CD14-positive monocyte (primary cell): ENCODE measurements at regions not wholly inside any gene's neighbourhood (a gene's known extent, or its start where the extent isn't known, plus 50 kb on each side); places are given as distances from the start of the nearest gene placed in this dataset.

ENCODE experiments used
- DNase-seq, 3 donors: peaks; one replicate each; pipeline ENCODE4 v3.0.0-alpha.2; 2011 to 2022
- H2AFZ ChIP-seq: 2 replicates; pipeline ENCODE4 v1.6.0; 2012; ENCODE audit warnings: mild to moderate bottlenecking, low read depth, low read length, inconsistent platforms; ENCODE audit not compliant: insufficient read depth, poor library complexity, severe bottlenecking
- H3K27ac ChIP-seq, 2 donors: 1 replicate in 1 of 2; 2 replicates in 1 of 2; pipeline ENCODE4 v1.5.1; 2012 to 2013; ENCODE audit warnings: low read length in 2 of 2, control low read depth in 1 of 2, inconsistent platforms in 1 of 2, low read depth in 1 of 2, mild to moderate bottlenecking in 1 of 2
- H3K27me3 ChIP-seq, 2 donors: one replicate each; pipeline versions ENCODE4 v1.6.0 to v1.6.1; 2011 to 2013; ENCODE audit warnings: low read length in 2 of 2; ENCODE audit not compliant: control insufficient read depth in 2 of 2, insufficient read depth in 2 of 2
- H3K36me3 ChIP-seq, 2 donors: replicated peaks in 1 of 2; 1 replicate in 1 of 2; 2 replicates in 1 of 2; pipeline versions ENCODE4 v1.5.1 to v1.6.1; 2012 to 2013; ENCODE audit warnings: low read length in 2 of 2, control low read depth in 1 of 2, inconsistent platforms in 1 of 2, mild to moderate bottlenecking in 1 of 2; ENCODE audit not compliant: insufficient read depth in 2 of 2, control insufficient read depth in 1 of 2
- H3K4me1 ChIP-seq, 2 donors: 1 replicate in 1 of 2; 2 replicates in 1 of 2; pipeline versions ENCODE4 v1.5.1 to v1.6.1; 2012 to 2013; ENCODE audit warnings: low read length in 2 of 2, control low read depth in 1 of 2, inconsistent platforms in 1 of 2, mild to moderate bottlenecking in 1 of 2, moderate library complexity in 1 of 2; ENCODE audit not compliant: insufficient read depth in 2 of 2, control insufficient read depth in 1 of 2
- H3K4me2 ChIP-seq: replicated peaks from 2 replicates; pipeline ENCODE3; 2012; ENCODE audit warnings: low read length, moderate library complexity, mild to moderate bottlenecking; ENCODE audit not compliant: poor library complexity, severe bottlenecking; ENCODE audit errors: extremely low read depth
- H3K4me3 ChIP-seq, 3 experiments: fragments of 200-600 bp in 1 of 3; sonication (generic) in 1 of 3; replicated peaks in 1 of 3; 1 replicate in 2 of 3; 2 replicates in 1 of 3; pipeline ENCODE4 v1.5.1; 2011 to 2013; ENCODE audit warnings: low read length in 3 of 3, mild to moderate bottlenecking in 3 of 3, control low read depth in 2 of 3, low read depth in 2 of 3, inconsistent platforms in 1 of 3, moderate library complexity in 1 of 3
- H3K79me2 ChIP-seq: 2 replicates; pipeline ENCODE4 v1.6.0; 2012; ENCODE audit warnings: mild to moderate bottlenecking, control low read depth, inconsistent platforms, low read length, moderate library complexity; ENCODE audit not compliant: insufficient read depth
- H3K9ac ChIP-seq: 2 replicates; pipeline ENCODE4 v1.6.0; 2017; ENCODE audit warnings: low read length, mild to moderate bottlenecking; ENCODE audit not compliant: insufficient read depth, poor library complexity, severe bottlenecking
- H3K9me3 ChIP-seq, 2 donors: replicated peaks in 1 of 2; 1 replicate in 1 of 2; 2 replicates in 1 of 2; pipeline versions ENCODE4 v1.5.1 to v1.6.1; 2012 to 2013; ENCODE audit warnings: low read length in 2 of 2, control low read depth in 1 of 2; ENCODE audit not compliant: control insufficient read depth in 1 of 2, insufficient read depth in 1 of 2
- H4K20me1 ChIP-seq: 2 replicates; pipeline ENCODE4 v1.6.0; 2012; ENCODE audit warnings: mild to moderate bottlenecking, low read length, control low read depth, moderate library complexity; ENCODE audit not compliant: insufficient read depth
- H3K27ac Mint-ChIP-seq, 7 donors: one replicate each; pipeline ENCODE4 v1.8.0; 2020; ENCODE audit warnings: mild to moderate bottlenecking in 7 of 7, mixed read lengths in 7 of 7, moderate library complexity in 6 of 7, inconsistent platforms in 2 of 7
- H3K27me3 Mint-ChIP-seq, 3 donors: one replicate each; pipeline ENCODE4 v1.8.0; 2021 to 2022; ENCODE audit warnings: low read depth in 3 of 3, mild to moderate bottlenecking in 3 of 3, mixed read lengths in 3 of 3, moderate library complexity in 3 of 3, inconsistent platforms in 1 of 3
- H3K36me3 Mint-ChIP-seq, 2 donors: one replicate each; pipeline ENCODE4 v1.8.0; 2020; ENCODE audit warnings: mixed read lengths in 2 of 2, inconsistent platforms in 1 of 2, mild to moderate bottlenecking in 1 of 2
- H3K4me1 Mint-ChIP-seq: one replicate; pipeline ENCODE4 v1.8.0; 2020; ENCODE audit warnings: mild to moderate bottlenecking, mixed read lengths
- H3K4me3 Mint-ChIP-seq, 2 donors: one replicate each; pipeline ENCODE4 v1.8.0; 2020; ENCODE audit warnings: mild to moderate bottlenecking in 2 of 2, mixed read lengths in 2 of 2, moderate library complexity in 1 of 2
- H3K9me3 Mint-ChIP-seq, 7 donors: one replicate each; pipeline ENCODE4 v1.8.0; 2020 to 2022; ENCODE audit warnings: mixed read lengths in 7 of 7, mild to moderate bottlenecking in 6 of 7, moderate library complexity in 6 of 7, inconsistent platforms in 2 of 7
- CTCF ChIP-seq: fragments of 200-600 bp; IDR thresholded peaks from one replicate; pipeline ENCODE4 v1.8.0; 2022; ENCODE audit warnings: antibody characterized with exemption, mild to moderate bottlenecking
- WGBS: methylation state at CpG from one replicate; pipeline ENCODE4 v1.1.5; 2013; ENCODE audit warnings: missing lambda C conversion rate; ENCODE audit not compliant: insufficient coverage; 5-methylcytosine and 5-hydroxymethylcytosine counted together
- intact Hi-C, 2 donors: fragments of 100-400 bp; cut with micrococcal nuclease; formaldehyde crosslinking; loops; one replicate each; pipeline versions ENCODE4 v1.15.0 to v1.15.1; 2023

DNA sequence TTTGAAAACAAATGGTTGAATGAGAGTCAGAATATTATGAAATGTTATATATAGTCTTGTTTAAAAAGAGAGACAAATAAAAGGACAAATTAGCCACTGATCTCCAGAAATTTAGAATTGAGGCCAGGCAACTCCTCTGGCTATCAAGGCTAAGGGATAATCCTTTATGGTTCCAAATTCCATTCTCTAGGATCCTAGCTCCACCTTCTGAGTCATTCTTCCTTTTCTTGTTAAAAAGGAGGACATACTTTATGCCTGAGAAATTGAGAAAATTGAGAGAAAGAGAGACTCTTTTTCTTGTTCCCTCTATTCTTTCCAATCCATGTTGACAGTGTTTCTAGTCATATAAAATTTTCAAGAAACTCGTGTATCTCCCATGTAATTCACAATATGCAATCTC lies 1299.5 kb downstream of the FSTL5 start:
- DNase-seq: no peak
- TF ChIP-seq CTCF: no peak
- Mint-ChIP-seq H3K36me3 (no peaks in the 10 kb centered on the region), H3K9me3 (peaks cover 0 to 2% (median 0%) of the 10 kb centered on the region in 7 donors), H3K4me1 (no peaks in the 10 kb centered on the region), H3K4me3 (no peak overlapping the region), H3K27ac (no peak overlapping the region), H3K27me3 (no peaks in the 10 kb centered on the region)
- no peak overlapping the region for H3K9ac ChIP-seq
- intact Hi-C loops: no loop called here
- H3K27ac ChIP-seq: no peak overlapping the region
- no peak overlapping the region for H3K4me3 ChIP-seq
- WGBS: no CpG with 5 or more reads among the region's 1 CpG
- H3K9me3 ChIP-seq: peaks cover 3% of the 10 kb centered on the region in 2 donors
- no peak overlapping the region for H2AFZ ChIP-seq
- no peaks in the 10 kb centered on the region for H4K20me1 ChIP-seq
- H3K27me3 ChIP-seq: no peaks in the 10 kb centered on the region
- no peaks in the 10 kb centered on the region for H3K36me3 ChIP-seq
- no peaks in the 10 kb centered on the region for H3K4me1 ChIP-seq
- H3K79me2 ChIP-seq: no peaks in the 10 kb centered on the region
- no peak overlapping the region for H3K4me2 ChIP-seq

DNA sequence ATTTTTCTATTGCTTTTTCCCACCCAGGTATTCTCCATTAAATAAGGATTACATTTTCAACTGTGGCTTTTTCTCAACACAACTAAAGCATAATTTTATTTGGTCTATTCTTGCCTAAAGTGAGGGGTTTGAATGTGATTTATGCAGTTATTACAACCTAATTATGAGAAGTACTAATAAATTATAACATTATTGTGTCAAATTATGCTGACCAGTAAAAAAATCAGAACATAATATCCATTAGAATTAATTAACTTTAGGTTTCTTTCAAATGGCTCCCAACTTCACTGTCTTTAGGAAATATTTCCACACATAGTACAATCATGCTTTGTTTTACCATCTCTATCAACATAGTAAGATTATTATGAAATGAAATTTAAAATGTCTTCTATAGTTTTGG lies 1293.9 kb downstream of the FSTL5 start:
- Histone ChIP-seq H3K79me2 (no peaks in the 10 kb centered on the region), H2AFZ (no peak overlapping the region), H3K9me3 (peaks cover 3% of the 10 kb centered on the region in 2 donors), H3K9ac (no peak overlapping the region), H3K27ac (no peak overlapping the region), H3K4me3 (no peak overlapping the region), H3K4me1 (no peaks in the 10 kb centered on the region), H3K4me2 (no peak overlapping the region), H4K20me1 (no peaks in the 10 kb centered on the region), H3K27me3 (no peaks in the 10 kb centered on the region), H3K36me3 (no peaks in the 10 kb centered on the region)
- H3K27me3 Mint-ChIP-seq: no peaks in the 10 kb centered on the region
- H3K4me1 Mint-ChIP-seq: no peaks in the 10 kb centered on the region
- intact Hi-C loops: no loop called here
- H3K27ac Mint-ChIP-seq: no peak overlapping the region
- no peak for TF ChIP-seq CTCF
- no peak overlapping the region for H3K4me3 Mint-ChIP-seq
- no peaks in the 10 kb centered on the region for H3K36me3 Mint-ChIP-seq
- H3K9me3 Mint-ChIP-seq: peaks cover 0 to 4% (median 1%) of the 10 kb centered on the region in 7 donors
- no peak for DNase-seq
